ENCODE measurements at regions not wholly inside any gene's neighbourhood (a gene's known extent, or its start where the extent isn't known, plus 50 kb on each side); places are given as distances from the start of the nearest gene placed in this dataset.

DNA sequence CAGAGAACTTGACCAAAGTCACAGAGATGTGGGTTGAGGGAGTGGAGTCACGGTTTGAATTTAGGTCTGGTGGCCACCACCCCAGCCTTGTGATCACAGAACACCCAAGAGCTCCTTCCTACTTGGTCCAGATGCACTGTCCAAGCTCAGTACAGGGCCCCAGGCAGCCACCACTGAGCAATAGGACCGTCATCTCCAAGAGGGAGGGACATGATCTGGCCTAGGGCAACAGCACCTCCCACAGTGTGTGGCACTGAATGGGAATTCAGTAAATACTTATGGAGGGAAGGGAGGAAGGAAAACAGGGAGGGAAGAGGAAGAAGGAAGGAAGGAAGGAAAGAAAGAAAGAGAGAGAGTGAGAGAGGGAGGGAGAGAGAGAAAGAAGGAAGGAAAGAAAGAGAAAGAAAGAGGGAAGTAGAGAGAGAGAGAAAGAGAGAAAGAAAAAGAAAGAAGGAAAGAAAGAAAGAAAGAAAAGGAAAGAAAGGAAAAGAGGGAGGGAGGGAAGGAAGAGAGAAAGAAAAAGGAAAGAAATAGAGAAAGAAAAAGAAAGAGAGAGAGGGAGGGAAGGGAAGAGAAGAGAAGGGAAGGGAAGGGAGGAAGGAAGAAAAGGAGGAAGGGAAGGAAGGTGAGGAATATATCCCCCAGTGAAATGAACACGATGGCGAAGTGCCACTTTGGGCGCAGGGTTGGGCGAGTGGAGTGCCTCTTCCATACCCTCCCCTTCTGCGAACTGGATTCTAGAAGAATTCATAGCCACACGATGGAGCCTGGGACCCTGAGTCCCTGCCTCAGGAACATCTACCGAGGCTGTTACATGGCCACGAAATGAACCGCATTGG lies 243.7 kb downstream of the TFAP2C start:
- Histone ChIP-seq H3K4me1 (no peaks in the 10 kb centered on the region), H3K27ac (replicated peaks in 1 of 4) (no peak overlapping the region), H3K36me3 (no peaks in the 10 kb centered on the region), H3K4me3 (no peak overlapping the region), H3K27me3 (peaks cover 0 to 29% (median 0%) of the 10 kb centered on the region in 4 donors), H3K9me3 (peaks cover 0 to 20% (median 7%) of the 10 kb centered on the region in 4 donors)
- no peak for DNase-seq (ENCODE audit: extremely low spot score)
- WGBS, result 85% methylated on average over 11 of the region's 11 CpGs
- TF ChIP-seq POLR2A (IDR thresholded peaks at IDR 0.05; ENCODE audit: low read depth) (no peak), EP300 (IDR thresholded peaks at IDR 0.05) (no peak), POLR2AphosphoS5 (IDR thresholded peaks at IDR 0.05) (no peak)
- TF ChIP-seq, protein P1, sequence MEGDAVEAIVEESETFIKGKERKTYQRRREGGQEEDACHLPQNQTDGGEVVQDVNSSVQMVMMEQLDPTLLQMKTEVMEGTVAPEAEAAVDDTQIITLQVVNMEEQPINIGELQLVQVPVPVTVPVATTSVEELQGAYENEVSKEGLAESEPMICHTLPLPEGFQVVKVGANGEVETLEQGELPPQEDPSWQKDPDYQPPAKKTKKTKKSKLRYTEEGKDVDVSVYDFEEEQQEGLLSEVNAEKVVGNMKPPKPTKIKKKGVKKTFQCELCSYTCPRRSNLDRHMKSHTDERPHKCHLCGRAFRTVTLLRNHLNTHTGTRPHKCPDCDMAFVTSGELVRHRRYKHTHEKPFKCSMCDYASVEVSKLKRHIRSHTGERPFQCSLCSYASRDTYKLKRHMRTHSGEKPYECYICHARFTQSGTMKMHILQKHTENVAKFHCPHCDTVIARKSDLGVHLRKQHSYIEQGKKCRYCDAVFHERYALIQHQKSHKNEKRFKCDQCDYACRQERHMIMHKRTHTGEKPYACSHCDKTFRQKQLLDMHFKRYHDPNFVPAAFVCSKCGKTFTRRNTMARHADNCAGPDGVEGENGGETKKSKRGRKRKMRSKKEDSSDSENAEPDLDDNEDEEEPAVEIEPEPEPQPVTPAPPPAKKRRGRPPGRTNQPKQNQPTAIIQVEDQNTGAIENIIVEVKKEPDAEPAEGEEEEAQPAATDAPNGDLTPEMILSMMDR (IDR thresholded peaks at IDR 0.05), result no peak
- intact Hi-C loops (cut with DNase I), result no loop called here

DNA sequence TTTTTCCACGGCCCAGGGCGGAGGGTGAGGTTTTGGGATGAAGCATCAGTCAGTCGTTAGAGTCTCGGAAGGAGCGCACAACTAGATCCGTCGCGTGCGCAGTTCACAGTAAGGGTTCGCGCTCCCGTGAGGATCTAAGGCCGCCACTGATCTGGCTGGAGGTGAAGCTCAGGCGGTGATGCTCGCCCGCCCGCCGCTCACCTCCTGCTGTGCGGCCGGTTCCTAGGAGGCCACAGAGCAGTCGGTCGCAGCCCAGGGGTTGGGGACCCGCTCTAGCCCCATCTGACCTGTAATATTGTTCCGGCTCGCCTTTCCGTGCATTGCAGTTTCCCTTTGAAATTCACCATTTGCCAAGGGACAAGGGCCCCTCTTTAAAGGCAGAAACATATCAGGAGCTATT lies 244.7 kb downstream of the TFAP2C start:
- Histone ChIP-seq H3K9me3 (peaks cover 0 to 13% (median 7%) of the 10 kb centered on the region in 4 donors), H3K4me3 (no peak overlapping the region), H3K27ac (replicated peaks in 1 of 4) (no peak overlapping the region), H3K4me1 (no peaks in the 10 kb centered on the region), H3K27me3 (peaks cover 0 to 29% (median 0%) of the 10 kb centered on the region in 4 donors), H3K36me3 (no peaks in the 10 kb centered on the region)
- TF ChIP-seq EP300 (IDR thresholded peaks at IDR 0.05), result no peak
- TF ChIP-seq, protein P1 (IDR thresholded peaks at IDR 0.05), result no peak
- DNase-seq (ENCODE audit: extremely low spot score), result no peak
- WGBS, result 95% methylated on average over 26 of the region's 26 CpGs
- intact Hi-C loops (cut with DNase I), result no loop called here

- Histone ChIP-seq H3K36me3 (no peaks in the 10 kb centered on the region), H3K4me3 (no peak overlapping the region), H3K9me3 (peaks cover 0 to 13% (median 7%) of the 10 kb centered on the region in 4 donors), H3K4me1 (no peaks in the 10 kb centered on the region), H3K27me3 (peaks cover 0 to 22% (median 0%) of the 10 kb centered on the region in 4 donors), H3K27ac (replicated peaks in 1 of 4) (no peak overlapping the region)
- TF ChIP-seq POLR2AphosphoS5 (IDR thresholded peaks at IDR 0.05), result no peak
- WGBS, result 18% methylated on average over 5 of the region's 6 CpGs
- intact Hi-C loops (cut with DNase I), result no loop called here
- DNase-seq (ENCODE audit: extremely low spot score), result no peak
These were observed 246.1 kb downstream of the TFAP2C start for GRCh38 chr20:56875052-56875659.

DNA sequence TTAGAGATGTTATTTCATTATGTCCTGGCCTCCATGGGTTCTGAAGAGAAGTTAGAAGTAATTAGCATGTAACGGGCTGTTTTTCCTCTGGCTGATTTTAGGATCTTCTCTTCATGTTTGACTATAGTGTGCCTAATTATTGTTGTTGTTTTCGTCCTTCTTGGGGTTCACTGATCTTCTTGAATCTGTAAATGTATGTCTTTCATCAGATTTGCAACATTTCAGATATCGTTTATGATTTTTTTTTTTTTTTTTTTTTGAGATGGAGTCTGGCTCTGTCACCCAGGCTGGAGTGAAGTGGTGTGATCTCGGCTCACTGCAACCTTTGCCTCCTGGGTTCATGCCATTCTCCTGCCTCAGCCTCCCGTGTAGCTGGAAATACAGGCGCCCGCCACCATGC lies 246.7 kb downstream of the TFAP2C start:
- H3K36me3 ChIP-seq, result no peaks in the 10 kb centered on the region
- intact Hi-C loops (cut with DNase I), result no loop called here
- WGBS, result 93% methylated on average over 7 of the region's 7 CpGs
- H3K27me3 ChIP-seq, result peaks cover 0 to 16% (median 0%) of the 10 kb centered on the region in 4 donors
- no peak for DNase-seq (ENCODE audit: extremely low spot score)
- TF ChIP-seq EP300 (IDR thresholded peaks at IDR 0.05) (no peak), POLR2A (IDR thresholded peaks at IDR 0.05; ENCODE audit: low read depth) (no peak), POLR2AphosphoS5 (IDR thresholded peaks at IDR 0.05) (no peak)
- TF ChIP-seq, protein P1 (IDR thresholded peaks at IDR 0.05), result no peak
- no peaks in the 10 kb centered on the region for H3K4me1 ChIP-seq
- H3K4me3 ChIP-seq, result no peak overlapping the region
- H3K9me3 ChIP-seq, result peaks cover 0 to 13% (median 7%) of the 10 kb centered on the region in 4 donors
- H3K27ac ChIP-seq (replicated peaks in 1 of 4), result no peak overlapping the region

- Histone ChIP-seq H3K36me3 (no peaks in the 10 kb centered on the region), H3K4me3 (no peak overlapping the region), H3K4me1 (no peaks in the 10 kb centered on the region), H3K27me3 (no peaks in the 10 kb centered on the region), H3K27ac (replicated peaks in 1 of 4) (no peak overlapping the region), H3K9me3 (no peaks in the 10 kb centered on the region)
- no peak for DNase-seq (ENCODE audit: extremely low spot score)
- intact Hi-C loops (cut with DNase I), result no loop called here
- 92% methylated on average over 14 of the region's 14 CpGs for WGBS
- TF ChIP-seq POLR2AphosphoS5 (IDR thresholded peaks at IDR 0.05) (no peak), EP300 (IDR thresholded peaks at IDR 0.05) (no peak), POLR2A (IDR thresholded peaks at IDR 0.05; ENCODE audit: low read depth) (no peak)
- TF ChIP-seq, protein P1 (IDR thresholded peaks at IDR 0.05), result no peak
These were observed 256.4 kb downstream of the TFAP2C start for GRCh38 chr20:56885521-56885920.

Data from esophagus muscularis mucosa (tissue), 4 donors.